NCI-H187 treated with DMSO at 0.1 percent for 48 hours (cell line): ENCODE measurements at regions not wholly inside any gene's neighbourhood (a gene's known extent, or its start where the extent isn't known, plus 50 kb on each side); places are given as distances from the start of the nearest gene placed in this dataset.

Experiments used
- DNase-seq: peaks from one replicate; lab custom pipeline; 2025; lab: John Stamatoyannopoulos, UW

DNA sequence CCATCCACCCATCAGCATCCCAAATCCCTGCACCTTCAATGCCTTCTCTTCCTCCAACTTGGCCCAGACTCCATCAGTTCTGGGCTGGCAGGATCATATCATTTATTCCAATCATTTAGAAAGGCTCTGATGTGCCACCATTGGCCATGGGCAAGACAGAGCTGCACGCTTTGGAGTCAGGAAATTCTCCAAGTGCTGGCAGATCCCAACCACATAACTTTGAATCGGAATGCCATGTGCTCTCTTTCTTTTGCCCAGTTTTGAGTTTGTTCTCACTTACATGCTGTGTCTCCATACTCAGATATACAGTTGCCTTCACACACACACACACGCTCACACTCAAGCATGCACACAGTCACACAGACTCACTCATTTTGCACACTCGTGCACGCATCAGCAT, 85.7 kb upstream of the GHITM start:
- DNase-seq: no peak

GRCh38 chr10:84054743-84055142, 84.6 kb upstream of the GHITM start:
- DNase-seq: no peak

DNA sequence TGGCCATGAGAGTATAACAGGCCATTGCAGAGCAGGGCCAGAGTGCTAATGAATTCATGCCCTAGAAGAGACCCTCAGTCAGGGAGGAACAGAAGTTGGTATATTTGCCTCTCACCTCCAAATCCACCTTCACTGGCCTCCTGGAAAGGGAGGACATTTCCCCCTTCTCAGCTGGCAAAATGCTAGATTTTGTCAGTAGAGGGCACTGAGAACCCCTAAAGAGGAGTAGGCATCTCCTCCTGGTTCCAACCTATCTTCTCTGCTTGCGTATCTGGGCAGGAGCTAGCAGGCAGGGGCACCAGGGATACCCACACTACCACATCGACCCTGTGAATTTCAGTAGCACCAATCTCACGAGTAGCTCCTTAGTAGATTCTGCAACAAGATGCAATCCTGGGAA, 79.8 kb upstream of the GHITM start:
- DNase-seq: no peak

DNA sequence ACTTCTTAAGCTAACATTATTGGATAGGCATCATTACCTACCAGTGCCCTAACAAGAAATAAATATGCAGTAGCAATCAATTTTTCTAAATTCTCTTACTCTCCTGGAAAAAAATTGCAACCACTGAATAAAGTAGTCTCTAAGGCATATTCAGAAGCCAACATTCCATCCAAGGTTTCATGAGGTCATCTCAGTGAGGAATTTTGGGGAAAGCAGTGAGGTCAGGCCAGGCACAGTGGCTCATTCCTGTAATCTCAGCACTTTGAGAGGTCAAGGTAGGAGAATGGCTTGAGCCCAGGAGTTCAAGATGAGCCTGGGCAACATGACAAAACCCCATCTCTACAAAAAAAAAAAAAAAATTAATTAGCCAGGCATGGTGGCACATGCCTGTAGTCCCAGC, 75.9 kb upstream of the GHITM start:
- no peak for DNase-seq

- no peak for DNase-seq
Observed at GRCh38 chr10:84065804-84066601, 73.3 kb upstream of the GHITM start.

DNA sequence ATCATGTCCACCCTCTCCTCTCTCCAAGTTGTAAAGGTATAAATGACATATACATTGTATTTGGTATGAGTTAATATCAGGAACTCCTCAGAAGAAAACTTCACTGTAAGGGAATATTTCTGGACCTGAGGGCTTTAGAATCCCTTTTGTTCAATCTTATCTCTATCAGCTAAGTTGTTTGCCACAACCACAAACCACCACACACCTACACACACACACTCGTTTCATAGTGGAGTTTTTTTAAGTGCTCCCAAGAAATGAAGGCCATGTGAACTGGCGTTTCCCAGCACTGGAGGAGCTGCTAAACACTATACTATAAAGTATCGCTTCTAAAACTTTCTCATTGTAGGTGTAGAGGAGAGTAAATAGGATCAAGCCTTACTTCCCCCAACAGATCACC, 64.8 kb upstream of the GHITM start:
- no peak for DNase-seq

DNA sequence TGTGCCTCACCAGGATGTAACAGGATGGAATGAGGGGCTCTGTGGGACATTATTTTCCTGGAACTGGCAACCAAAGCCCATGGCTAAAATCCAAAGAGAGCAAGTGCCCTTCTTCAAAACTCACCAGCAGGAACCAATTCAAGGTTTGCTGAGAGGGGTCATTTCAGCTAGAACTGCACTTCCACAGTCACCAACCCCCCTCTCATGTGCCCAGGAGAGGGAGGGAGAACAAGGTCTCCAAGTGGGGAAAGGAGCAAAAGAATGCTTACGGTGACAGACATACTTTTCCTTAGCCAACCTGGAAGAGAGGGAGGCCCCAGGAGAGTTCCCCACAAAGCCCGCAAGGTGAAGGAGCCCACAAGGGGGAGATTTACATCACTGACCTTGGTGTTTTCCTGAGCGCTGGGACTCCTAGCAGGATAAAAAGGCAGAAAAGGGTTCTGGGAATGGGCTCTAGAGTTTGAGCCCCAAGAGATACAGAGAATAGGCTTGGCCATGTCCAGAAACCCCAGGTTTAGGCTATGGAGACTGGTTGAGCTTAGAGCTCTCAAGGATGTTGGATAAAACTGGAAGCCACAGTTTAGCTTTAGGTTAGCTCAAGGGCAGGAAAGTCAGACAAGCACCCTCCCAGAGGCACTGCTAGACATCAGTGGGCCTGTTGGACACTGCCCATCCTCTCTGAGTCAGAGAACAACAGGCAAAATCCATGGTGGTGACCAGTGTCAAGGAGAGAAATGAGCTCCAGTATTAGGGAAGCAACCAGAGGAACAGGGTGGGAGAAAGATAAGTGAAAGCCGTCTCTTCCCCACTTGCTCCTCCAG, 63.9 kb upstream of the GHITM start:
- DNase-seq: no peak

GRCh38 chr10:84076047-84076388, 63.3 kb upstream of the GHITM start:
- no peak for DNase-seq

- DNase-seq: no peak
Observed at GRCh38 chr10:84076540-84077195, 62.6 kb upstream of the GHITM start.

GRCh38 chr10:84077768-84078167, 61.5 kb upstream of the GHITM start:
- no peak for DNase-seq

DNA sequence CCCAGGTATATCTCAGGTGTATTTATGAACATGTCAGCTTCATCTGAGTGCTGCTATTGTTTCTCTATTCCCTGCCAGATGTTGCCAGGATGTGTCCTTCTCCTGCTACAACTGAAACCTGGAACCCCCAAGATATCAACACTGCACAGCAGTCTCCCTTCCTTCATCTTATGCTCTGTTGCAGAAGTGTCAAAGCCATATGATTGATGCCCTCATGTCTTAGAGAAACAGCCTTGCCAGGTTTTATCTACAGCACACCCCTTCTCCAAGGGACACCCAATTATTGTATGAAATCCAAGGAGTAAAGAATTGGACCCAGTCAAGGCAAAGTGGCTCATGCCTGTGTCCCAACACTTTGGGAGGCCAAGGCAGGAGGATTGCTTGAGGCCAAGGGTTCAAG, 60.5 kb upstream of the GHITM start:
- no peak for DNase-seq

DNA sequence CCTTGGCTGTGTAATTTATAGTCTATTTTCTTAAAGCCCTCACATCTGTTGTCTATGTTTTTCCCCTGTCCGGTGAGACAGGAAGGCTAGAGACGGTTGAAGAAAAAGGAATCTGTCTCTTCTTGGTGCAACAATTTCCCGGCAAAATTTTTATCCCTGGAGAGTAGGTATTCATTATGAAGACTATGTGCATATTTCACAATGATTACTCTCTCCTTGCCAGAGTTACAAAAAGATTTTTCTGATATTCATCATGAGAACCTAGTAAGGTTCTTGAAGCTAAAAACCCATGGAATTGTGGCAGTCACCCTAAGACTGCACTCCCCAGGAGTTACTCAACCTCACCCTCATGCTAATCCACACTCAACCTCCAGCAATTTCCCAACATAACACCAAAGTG, 55.0 kb upstream of the GHITM start:
- no peak for DNase-seq

GRCh38 chr10:84087202-84087601, 52.1 kb upstream of the GHITM start:
- DNase-seq: no peak

- peak; percentile 9 for DNase-seq
Observed at GRCh38 chr10:84088626-84089025, 50.7 kb upstream of the GHITM start.

DNA sequence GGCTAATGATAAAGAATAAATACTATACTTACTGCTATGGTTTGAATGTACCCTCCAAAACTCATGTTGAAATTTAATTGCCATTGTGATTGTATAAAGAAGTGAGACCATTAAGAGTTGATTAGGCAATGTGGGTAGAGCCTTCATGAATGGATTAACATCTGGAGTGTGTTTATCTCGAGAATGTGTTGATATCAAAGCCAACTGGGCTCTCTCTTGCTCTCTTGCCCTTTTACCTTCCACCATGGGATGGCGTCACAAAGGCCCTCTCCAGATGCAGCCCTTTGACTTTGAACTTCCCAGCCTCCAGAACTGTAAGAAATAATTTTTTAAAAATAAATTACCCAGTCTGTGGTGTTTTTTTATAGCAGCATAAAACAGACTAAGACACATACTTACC, 50.1 kb upstream of the GHITM start:
- no peak for DNase-seq
